Common myeloid progenitor, CD34-positive (primary cell): ENCODE measurements at regions not wholly inside any gene's neighbourhood (a gene's known extent, or its start where the extent isn't known, plus 50 kb on each side); places are given as distances from the start of the nearest gene placed in this dataset.

Experiments
- CTCF ChIA-PET: fragments of 350-600 bp; sonication (Branson Sonifier 250); formaldehyde crosslinking; loops from one replicate; lab custom pipeline; 2021; ENCODE audit warnings: antibody characterized with exemption; lab: Charles Lee
- POLR2A ChIA-PET: fragments of 350-600 bp; sonication (Branson Sonifier 250); formaldehyde crosslinking; loops from one replicate; lab custom pipeline; 2021; ENCODE audit warnings: antibody characterized with exemption; lab: Charles Lee
- DNase-seq, 3 donors: peaks; one replicate each; pipeline versions ENCODE4 v3.0.0 to v3.0.0-alpha.2; 2013
- H3K27ac ChIP-seq, 2 experiments: 1 replicate in 1 of 2; 2 replicates in 1 of 2; pipeline ENCODE4 v1.7.0; 2013; ENCODE audit warnings: inconsistent platforms in 2 of 2, low read length in 2 of 2, mild to moderate bottlenecking in 2 of 2, low read depth in 1 of 2, moderate library complexity in 1 of 2; ENCODE audit not compliant: severe bottlenecking in 2 of 2, insufficient read depth in 1 of 2, poor library complexity in 1 of 2
- H3K27me3 ChIP-seq, 5 experiments: replicated peaks in 2 of 5; 1 replicate in 3 of 5; 2 replicates in 2 of 5; pipeline versions ENCODE4 v1.6.1 to v1.7.0; 2013; ENCODE audit warnings: low read length in 4 of 5, mild to moderate bottlenecking in 2 of 5, moderate library complexity in 2 of 5, inconsistent platforms in 1 of 5; ENCODE audit not compliant: insufficient read depth in 5 of 5, control insufficient read depth in 4 of 5
- H3K36me3 ChIP-seq, 4 experiments: 1 replicate in 2 of 4; 2 replicates in 2 of 4; pipeline versions ENCODE4 v1.6.1 to v1.7.0; 2013; ENCODE audit warnings: low read length in 3 of 4, control low read depth in 1 of 4, mild to moderate bottlenecking in 1 of 4; ENCODE audit not compliant: control insufficient read depth in 4 of 4, insufficient read depth in 4 of 4
- H3K4me1 ChIP-seq, 4 experiments: 1 replicate in 3 of 4; 2 replicates in 1 of 4; pipeline versions ENCODE4 v1.6.1 to v1.7.1; 2013; ENCODE audit warnings: low read length in 3 of 4, mild to moderate bottlenecking in 3 of 4, control low read depth in 1 of 4, inconsistent platforms in 1 of 4, moderate library complexity in 1 of 4; ENCODE audit not compliant: control insufficient read depth in 4 of 4, insufficient read depth in 4 of 4; ENCODE audit errors: control extremely low read depth in 1 of 4
- H3K4me3 ChIP-seq, 7 experiments: 1 replicate in 4 of 7; 2 replicates in 3 of 7; pipeline versions ENCODE4 v1.5.1 to v1.7.0; 2013; ENCODE audit warnings: mild to moderate bottlenecking in 7 of 7, low read length in 6 of 7, moderate library complexity in 6 of 7, inconsistent platforms in 2 of 7, low read depth in 2 of 7, control low read depth in 1 of 7; ENCODE audit not compliant: insufficient read depth in 4 of 7, control insufficient read depth in 1 of 7; ENCODE audit errors: extremely low read depth in 1 of 7
- H3K9me3 ChIP-seq, 5 experiments: 1 replicate in 4 of 5; 2 replicates in 1 of 5; pipeline versions ENCODE4 v1.6.1 to v1.7.1; 2013; ENCODE audit warnings: low read length in 4 of 5, mild to moderate bottlenecking in 2 of 5, inconsistent platforms in 1 of 5, low read depth in 1 of 5, moderate library complexity in 1 of 5; ENCODE audit not compliant: control insufficient read depth in 4 of 5, insufficient read depth in 2 of 5; ENCODE audit errors: control extremely low read depth in 1 of 5
- WGBS: methylation state at CpG from one replicate; pipeline ENCODE4 v1.1.5; 2013; ENCODE audit not compliant: insufficient coverage; 5-methylcytosine and 5-hydroxymethylcytosine counted together

GRCh38 chr18:14916181-14916580 is 168.2 kb downstream of the ANKRD30B start:
- Histone ChIP-seq H3K27ac (no peak overlapping the region), H3K36me3 (no peaks in the 10 kb centered on the region), H3K9me3 (no peaks in the 10 kb centered on the region), H3K4me3 (no peak overlapping the region), H3K27me3 (no peaks in the 10 kb centered on the region), H3K4me1 (no peaks in the 10 kb centered on the region)
- WGBS, result 80% methylated on average over 1 of the region's 1 CpG
- DNase-seq, result no peak
- POLR2A ChIA-PET, result no interaction called here
- CTCF ChIA-PET, result no interaction called here

GRCh38 chr18:14916851-14917250 is 168.9 kb downstream of the ANKRD30B start:
- DNase-seq, result no peak
- no peaks in the 10 kb centered on the region for H3K4me1 ChIP-seq
- no peaks in the 10 kb centered on the region for H3K36me3 ChIP-seq
- POLR2A ChIA-PET, result no interaction called here
- H3K27ac ChIP-seq, result no peak overlapping the region
- no peaks in the 10 kb centered on the region for H3K9me3 ChIP-seq
- CTCF ChIA-PET, result no interaction called here
- no peaks in the 10 kb centered on the region for H3K27me3 ChIP-seq
- H3K4me3 ChIP-seq, result no peak overlapping the region
- WGBS, result 93% methylated on average over 6 of the region's 6 CpGs

- WGBS, result 90% methylated on average over 2 of the region's 3 CpGs
- CTCF ChIA-PET, result no interaction called here
- Histone ChIP-seq H3K4me3 (no peak overlapping the region), H3K27ac (no peak overlapping the region), H3K4me1 (no peaks in the 10 kb centered on the region), H3K9me3 (no peaks in the 10 kb centered on the region), H3K27me3 (no peaks in the 10 kb centered on the region), H3K36me3 (no peaks in the 10 kb centered on the region)
- no peak for DNase-seq
- POLR2A ChIA-PET, result no interaction called here
Observed at GRCh38 chr18:14917311-14917710, 169.3 kb downstream of the ANKRD30B start.

- no CpG with 5 or more reads among the region's 1 CpG for WGBS
- H3K27me3 ChIP-seq, result no peaks in the 10 kb centered on the region
- H3K4me3 ChIP-seq, result no peak overlapping the region
- peaks cover 0 to 3% (median 0%) of the 10 kb centered on the region in 5 experiments for H3K9me3 ChIP-seq
- H3K36me3 ChIP-seq, result no peaks in the 10 kb centered on the region
- no peaks in the 10 kb centered on the region for H3K4me1 ChIP-seq
- ChIA-PET POLR2A (no interaction called here), CTCF (no interaction called here)
- DNase-seq, result no peak
- H3K27ac ChIP-seq, result no peak overlapping the region
Observed at GRCh38 chr18:14919666-14920065, 171.7 kb downstream of the ANKRD30B start.

- 95% methylated on average over 3 of the region's 5 CpGs for WGBS
- no peak overlapping the region for H3K4me3 ChIP-seq
- no peaks in the 10 kb centered on the region for H3K4me1 ChIP-seq
- peaks cover 0 to 5% (median 0%) of the 10 kb centered on the region in 5 experiments for H3K9me3 ChIP-seq
- ChIA-PET CTCF (no interaction called here), POLR2A (no interaction called here)
- no peak overlapping the region for H3K27ac ChIP-seq
- no peaks in the 10 kb centered on the region for H3K36me3 ChIP-seq
- no peaks in the 10 kb centered on the region for H3K27me3 ChIP-seq
- no peak for DNase-seq
Observed at GRCh38 chr18:14921031-14921430, 173.1 kb downstream of the ANKRD30B start.

- Histone ChIP-seq H3K27ac (no peak overlapping the region), H3K9me3 (peaks cover 0 to 5% (median 0%) of the 10 kb centered on the region in 5 experiments), H3K36me3 (no peaks in the 10 kb centered on the region), H3K4me3 (no peak overlapping the region), H3K27me3 (no peaks in the 10 kb centered on the region), H3K4me1 (no peaks in the 10 kb centered on the region)
- WGBS, result no CpG with 5 or more reads among the region's 4 CpGs
- CTCF ChIA-PET, result no interaction called here
- DNase-seq, result no peak
- POLR2A ChIA-PET, result no interaction called here
Observed at GRCh38 chr18:14921547-14921946, 173.6 kb downstream of the ANKRD30B start.

- Histone ChIP-seq H3K4me3 (no peak overlapping the region), H3K9me3 (peaks cover 0 to 5% (median 0%) of the 10 kb centered on the region in 5 experiments), H3K27ac (no peak overlapping the region), H3K27me3 (no peaks in the 10 kb centered on the region), H3K36me3 (no peaks in the 10 kb centered on the region), H3K4me1 (no peaks in the 10 kb centered on the region)
- ChIA-PET POLR2A (no interaction called here), CTCF (no interaction called here)
- WGBS, result 93% methylated on average over 3 of the region's 3 CpGs
- no peak for DNase-seq
Observed at GRCh38 chr18:14922031-14922430, 174.1 kb downstream of the ANKRD30B start.
